ENCODE measurements at regions not wholly inside any gene's neighbourhood (a gene's known extent, or its start where the extent isn't known, plus 50 kb on each side); places are given as distances from the start of the nearest gene placed in this dataset.

- no peak for DNase-seq (ENCODE audit: low read depth in 2 of 2)
These were observed 1932.0 kb downstream of the SUCLG1 start for GRCh38 chr2:82527124-82527523.

DNA sequence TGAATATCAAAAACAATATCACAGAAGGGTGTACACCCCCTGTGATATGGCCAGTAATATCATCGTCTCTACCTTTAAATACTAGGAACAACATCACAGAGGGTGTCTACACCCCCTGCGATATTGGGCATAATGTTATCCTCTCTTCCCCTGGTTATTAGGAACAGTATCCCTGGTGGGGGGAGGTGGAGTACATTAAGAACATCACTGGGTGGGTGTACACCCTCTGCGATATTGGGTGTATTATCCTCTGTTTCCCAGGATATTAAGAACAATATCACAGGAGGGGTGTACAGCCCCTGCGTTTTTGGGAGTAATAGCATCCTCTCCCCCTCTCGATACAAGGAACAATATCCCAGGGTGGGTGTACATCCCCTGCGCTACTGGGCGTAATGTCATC is 1932.8 kb downstream of the SUCLG1 start:
- DNase-seq (ENCODE audit: low read depth in 2 of 2) = no peak

DNA sequence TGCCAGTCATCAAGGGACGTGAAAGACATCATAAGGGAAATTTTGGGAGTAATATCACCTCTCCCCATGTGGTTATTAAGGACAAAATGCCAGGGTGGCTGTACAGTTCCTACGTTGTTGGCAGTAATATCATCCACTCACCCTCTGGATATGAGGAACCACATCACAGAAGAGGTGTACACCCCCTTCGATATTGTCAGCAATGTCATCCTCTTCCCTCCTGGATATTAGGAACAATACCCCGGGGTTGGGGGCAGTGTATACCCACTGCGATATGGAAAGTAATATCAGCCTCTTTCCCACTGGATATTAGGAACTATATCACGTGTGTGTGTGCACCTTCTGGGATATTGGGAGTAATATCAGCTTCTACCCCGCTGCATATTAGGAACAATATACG is 1933.3 kb downstream of the SUCLG1 start:
- no peak for DNase-seq (ENCODE audit: low read depth in 2 of 2)

DNA sequence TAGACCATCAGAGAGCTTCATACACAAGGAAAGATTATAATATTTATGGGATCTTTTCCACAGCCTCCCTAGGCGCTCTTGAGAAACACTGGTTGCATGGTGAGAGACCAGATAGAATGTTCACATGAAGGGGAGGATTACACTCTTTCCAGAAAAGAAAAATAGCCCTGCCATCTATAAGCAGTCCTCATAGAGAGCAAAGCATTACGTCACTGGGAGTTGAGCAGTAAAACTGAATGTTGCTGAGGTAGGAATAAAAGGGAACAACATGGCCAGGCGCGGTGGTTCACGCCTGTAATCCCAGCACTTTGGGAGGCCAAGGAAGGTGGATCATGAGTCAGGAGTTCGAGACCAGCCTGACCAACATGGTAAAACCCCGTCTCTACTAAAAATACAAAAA is 1934.3 kb downstream of the SUCLG1 start:
- no peak for DNase-seq (ENCODE audit: low read depth in 2 of 2)

DNA sequence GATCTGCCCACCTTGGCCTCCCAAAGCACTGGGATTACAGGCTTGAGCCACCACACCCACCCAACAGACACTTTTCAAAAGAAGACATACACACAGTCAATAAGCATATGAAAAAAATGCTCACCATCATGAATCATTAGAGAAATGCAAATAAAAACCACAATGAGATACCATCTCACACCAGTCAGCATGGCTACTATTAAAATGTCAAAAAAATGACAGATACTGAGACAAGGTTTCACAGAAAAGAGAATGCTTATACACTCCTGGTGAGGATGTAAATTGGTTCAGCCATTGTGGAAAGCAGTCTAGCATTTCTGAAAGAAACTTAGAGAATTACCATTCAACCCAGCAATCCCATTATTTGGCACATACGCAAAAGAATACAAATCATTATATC is 1947.2 kb downstream of the SUCLG1 start:
- no peak for DNase-seq (ENCODE audit: low read depth in 2 of 2)

DNA sequence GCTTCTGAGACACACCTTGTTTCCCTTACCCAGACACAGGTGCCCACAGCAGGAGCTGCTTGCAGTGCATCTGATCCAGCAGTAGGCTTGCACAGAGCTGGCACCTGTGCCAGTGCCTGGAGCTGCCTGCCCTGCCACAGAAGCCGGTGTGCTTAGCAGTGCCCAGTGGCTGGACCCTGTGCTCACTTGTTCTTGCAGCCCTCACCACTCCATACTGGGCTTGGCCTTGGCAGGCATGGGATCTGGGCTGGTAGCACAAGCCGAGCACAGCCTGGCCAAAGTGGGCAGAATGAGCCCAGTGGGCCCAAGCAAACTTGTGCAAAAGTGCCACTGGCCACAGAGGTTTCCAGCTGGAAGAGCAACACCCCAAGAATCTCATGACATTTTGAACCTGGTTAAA is 1950.4 kb downstream of the SUCLG1 start:
- no peak for DNase-seq (ENCODE audit: low read depth in 2 of 2)

DNA sequence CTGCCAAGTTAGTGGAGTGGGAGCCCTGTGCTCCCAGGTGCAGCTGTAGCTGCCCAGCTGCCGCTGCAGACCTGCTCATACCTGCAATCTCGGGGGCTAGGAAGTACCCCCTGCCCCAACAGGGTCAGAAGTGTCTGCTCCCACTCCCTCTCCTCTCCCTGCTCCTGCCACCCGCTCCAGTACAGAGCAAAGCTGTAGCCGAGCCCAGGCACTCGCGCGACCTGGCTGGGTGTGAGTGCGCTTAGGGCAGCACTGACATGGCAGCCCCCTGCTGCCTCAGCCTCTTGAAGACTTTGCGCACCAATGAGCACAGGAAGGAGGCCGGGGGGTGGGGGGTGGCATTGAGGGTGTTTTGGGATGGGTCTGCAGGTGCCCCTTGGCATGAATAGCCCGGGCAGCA is 1951.4 kb downstream of the SUCLG1 start:
- no peak for DNase-seq (ENCODE audit: low read depth in 2 of 2)

GRCh38 chr2:82501217-82501616 is 1957.9 kb downstream of the SUCLG1 start:
- no peak for DNase-seq (ENCODE audit: low read depth in 2 of 2)

DNA sequence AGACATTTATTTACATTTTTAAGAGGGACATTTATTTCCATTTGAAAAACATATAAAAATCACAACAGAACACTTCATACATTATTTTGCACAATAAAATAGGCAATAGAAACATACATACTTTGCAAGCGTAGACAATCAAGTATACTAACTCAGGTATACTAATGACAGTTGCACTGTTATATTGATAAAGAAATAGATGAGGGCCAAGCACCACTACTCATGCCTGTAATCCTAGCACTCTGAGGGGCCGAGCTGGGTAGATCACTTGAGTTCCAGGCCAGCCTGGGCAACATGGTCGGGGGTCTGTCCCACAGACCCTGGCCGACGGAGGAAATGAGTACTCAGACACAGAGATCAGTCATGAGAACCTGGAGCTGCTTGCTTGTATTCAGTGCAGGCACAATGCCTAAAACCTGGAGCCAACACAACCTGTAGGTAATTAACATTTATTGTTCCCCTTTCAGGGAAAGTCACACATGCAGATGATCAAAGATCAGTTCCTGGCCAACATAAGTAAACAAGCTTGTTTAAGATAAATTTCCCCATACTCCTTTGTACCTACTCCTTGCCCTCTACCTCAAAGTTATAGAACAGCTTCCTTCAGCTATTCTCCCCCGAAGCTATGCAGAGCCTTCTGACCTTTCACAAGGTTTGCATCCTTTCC is 1960.2 kb downstream of the SUCLG1 start:
- no peak for DNase-seq (ENCODE audit: low read depth in 2 of 2)

GRCh38 chr2:82494739-82495138 is 1964.3 kb downstream of the SUCLG1 start:
- DNase-seq (ENCODE audit: low read depth in 2 of 2) = no peak

DNA sequence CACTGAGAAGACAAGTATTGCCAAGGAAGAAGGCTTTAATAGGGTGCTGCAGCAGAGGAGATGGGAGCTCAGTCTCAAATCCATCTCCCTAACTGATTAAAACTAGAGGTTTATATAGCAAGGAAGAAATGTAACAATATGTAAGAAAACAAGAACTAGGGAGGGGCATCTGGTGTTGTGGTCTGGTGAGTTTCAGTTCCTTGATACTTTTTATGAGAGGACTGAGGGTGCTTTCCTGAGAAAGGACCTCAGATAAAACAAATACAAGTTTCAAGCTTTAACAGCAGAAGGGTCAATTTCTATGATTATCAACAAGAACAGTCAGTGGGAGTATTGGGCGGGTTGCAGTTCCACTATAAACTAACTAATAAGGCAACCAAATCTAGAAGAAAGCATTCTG is 1967.5 kb downstream of the SUCLG1 start:
- no peak for DNase-seq (ENCODE audit: low read depth in 2 of 2)

GRCh38 chr2:82487354-82487753 is 1971.7 kb downstream of the SUCLG1 start:
- DNase-seq (ENCODE audit: low read depth in 2 of 2) = no peak

- no peak for DNase-seq (ENCODE audit: low read depth in 2 of 2)
These were observed 1973.4 kb downstream of the SUCLG1 start for GRCh38 chr2:82485701-82486100.

DNA sequence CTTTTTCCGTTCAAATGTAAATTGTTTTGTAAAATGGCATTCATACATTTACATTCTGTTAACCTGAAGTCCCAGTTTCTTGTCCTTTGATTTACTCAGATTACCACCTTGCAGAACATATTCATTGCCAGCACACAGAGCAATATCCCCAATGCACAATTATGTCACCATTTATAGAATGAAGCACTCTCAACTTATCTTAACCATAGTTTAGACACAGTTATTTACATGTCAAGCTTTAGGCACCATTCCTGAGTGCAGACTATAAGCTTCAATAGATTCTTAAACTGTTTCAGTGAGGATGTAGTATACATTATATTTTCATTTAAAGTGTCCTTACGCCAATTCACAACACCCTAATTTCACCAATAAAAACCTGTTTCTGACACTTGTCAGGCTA is 1977.9 kb downstream of the SUCLG1 start:
- no peak for DNase-seq (ENCODE audit: low read depth in 2 of 2)

DNA sequence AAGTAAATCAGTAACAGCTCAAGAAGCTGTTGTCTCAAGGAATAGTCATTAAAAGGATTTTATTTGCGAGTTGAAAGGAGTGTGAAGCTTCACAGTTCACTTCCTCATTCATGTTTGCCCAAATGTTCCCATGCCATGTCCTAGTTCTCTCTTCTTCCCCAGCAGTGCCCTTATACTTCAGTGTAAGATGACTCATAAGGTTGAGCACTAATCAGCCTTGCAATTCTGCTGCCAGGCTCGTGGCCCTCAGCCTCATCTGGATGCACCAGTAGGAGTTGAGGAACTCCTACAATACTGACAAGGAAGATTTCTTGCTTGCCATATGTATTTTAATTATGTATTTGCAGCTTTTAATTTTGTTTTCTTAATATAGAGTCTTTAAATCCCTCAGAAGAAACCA is 1980.4 kb downstream of the SUCLG1 start:
- DNase-seq (ENCODE audit: low read depth in 2 of 2) = no peak

GRCh38 chr2:82476094-82476493 is 1983.0 kb downstream of the SUCLG1 start:
- no peak for DNase-seq (ENCODE audit: low read depth in 2 of 2)

GRCh38 chr2:82428251-82428650 is 2030.8 kb downstream of the SUCLG1 start:
- DNase-seq (ENCODE audit: low read depth in 2 of 2) = no peak

DNA sequence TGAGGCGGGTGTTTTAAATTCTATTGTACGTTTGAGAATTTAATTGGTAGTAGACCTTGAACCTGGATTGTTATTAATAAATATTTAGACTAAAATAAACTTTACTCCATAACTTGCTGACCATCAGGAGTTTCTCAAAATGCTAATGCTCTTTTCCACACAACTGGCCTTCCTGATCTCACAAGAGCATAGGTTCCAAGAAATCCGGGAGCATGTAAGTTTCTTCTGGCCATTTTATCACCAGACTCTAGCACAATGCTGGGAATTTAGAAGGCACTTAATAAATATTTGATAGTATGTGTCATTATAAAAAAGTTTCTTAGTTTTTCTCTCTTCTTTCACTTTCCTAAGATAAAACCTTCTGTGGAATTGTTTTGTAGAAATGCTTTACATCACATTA is 2047.1 kb downstream of the SUCLG1 start:
- DNase-seq (ENCODE audit: low read depth in 2 of 2) = no peak

GRCh38 chr2:82411071-82411470 is 2048.0 kb downstream of the SUCLG1 start:
- DNase-seq (ENCODE audit: low read depth in 2 of 2) = no peak

- DNase-seq (ENCODE audit: low read depth in 2 of 2) = no peak
These were observed 2063.5 kb downstream of the SUCLG1 start for GRCh38 chr2:82395531-82395930.

DNA sequence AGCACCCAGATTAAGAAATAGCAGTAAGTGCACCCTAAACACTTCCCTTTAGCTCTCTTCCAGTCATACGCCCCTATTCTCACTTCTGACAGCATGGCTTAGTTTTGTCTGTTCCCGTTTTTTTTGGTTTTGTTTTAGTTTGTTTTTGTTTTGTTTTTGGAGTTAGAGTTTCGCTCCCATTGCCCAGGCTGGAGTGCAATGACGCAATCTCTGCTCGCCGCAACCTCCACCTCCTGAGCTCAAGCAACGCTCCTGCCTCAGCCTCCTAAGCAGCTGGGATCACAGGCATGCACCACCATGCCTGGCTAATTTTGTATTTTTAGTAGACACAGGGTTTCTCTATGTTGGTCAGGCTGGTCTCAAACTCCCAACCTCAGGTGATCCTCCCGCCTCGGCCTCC is 2067.7 kb downstream of the SUCLG1 start:
- no peak for DNase-seq (ENCODE audit: low read depth in 2 of 2)

GRCh38 chr2:82355622-82356021 is 2051.1 kb upstream of the LRRTM1 start:
- DNase-seq (ENCODE audit: low read depth in 2 of 2) = no peak

GRCh38 chr2:82345910-82346309 is 2041.4 kb upstream of the LRRTM1 start:
- DNase-seq (ENCODE audit: low read depth in 2 of 2) = no peak

DNA sequence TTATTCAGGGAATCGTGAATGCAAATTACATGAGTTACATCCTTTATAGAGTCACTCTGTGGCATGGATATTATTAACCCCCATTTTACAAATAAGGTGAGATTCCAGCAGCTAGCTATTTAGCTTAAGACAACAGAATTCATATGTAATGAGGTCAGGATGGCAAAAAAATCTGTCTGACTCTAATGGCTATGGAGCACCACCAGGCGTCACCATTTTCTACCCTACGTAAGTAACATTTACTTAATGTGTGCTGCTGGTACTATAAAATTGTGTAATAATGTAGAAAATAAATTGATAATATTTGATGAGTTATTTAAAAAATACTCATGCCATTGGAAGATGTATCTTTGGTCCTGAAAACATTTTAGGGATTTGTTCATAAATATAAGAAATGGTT is 2040.1 kb upstream of the LRRTM1 start:
- peak in 1 of 2 experiments; percentile 1 for DNase-seq (ENCODE audit: low read depth in 2 of 2)
